ENCODE measurements at regions not wholly inside any gene's neighbourhood (a gene's known extent, or its start where the extent isn't known, plus 50 kb on each side); places are given as distances from the start of the nearest gene placed in this dataset.
A peak's percentile ranks its signal among the peaks of the same experiment; 100 is the strongest.

DNA sequence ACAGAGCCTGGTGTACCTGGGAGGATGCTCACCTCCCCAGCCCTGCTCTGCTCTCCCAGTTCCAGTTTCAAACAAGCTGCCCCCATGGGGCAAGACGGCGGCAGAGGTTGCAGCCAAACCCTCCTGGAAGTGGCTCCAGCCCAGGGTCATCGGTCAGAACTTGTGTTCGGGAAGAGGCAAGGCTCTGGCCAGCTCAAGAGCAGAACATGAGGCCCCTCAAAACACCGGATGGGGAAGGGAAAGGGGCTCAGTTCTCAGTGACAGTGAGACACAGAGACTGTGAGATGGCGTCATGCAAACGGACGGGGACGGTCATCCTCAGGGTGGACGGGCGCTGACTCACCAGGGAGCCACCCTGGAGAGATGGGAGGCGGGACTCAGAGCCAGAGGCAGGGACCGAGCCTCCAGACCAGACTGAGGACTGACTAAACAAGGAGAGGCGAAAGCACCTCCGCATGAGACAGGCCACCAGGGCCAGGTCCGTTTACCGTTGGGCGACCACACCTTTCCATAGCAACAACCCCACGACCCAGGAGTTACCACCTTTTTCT is 63.9 kb upstream of the GALNT9 start:
- TF ChIP-seq, protein P1, sequence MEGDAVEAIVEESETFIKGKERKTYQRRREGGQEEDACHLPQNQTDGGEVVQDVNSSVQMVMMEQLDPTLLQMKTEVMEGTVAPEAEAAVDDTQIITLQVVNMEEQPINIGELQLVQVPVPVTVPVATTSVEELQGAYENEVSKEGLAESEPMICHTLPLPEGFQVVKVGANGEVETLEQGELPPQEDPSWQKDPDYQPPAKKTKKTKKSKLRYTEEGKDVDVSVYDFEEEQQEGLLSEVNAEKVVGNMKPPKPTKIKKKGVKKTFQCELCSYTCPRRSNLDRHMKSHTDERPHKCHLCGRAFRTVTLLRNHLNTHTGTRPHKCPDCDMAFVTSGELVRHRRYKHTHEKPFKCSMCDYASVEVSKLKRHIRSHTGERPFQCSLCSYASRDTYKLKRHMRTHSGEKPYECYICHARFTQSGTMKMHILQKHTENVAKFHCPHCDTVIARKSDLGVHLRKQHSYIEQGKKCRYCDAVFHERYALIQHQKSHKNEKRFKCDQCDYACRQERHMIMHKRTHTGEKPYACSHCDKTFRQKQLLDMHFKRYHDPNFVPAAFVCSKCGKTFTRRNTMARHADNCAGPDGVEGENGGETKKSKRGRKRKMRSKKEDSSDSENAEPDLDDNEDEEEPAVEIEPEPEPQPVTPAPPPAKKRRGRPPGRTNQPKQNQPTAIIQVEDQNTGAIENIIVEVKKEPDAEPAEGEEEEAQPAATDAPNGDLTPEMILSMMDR (IDR thresholded peaks at IDR 0.05; ENCODE audit: unreplicated experiment): no peak
- H3K27me3 Mint-ChIP-seq (ENCODE audit: unreplicated experiment): peaks cover 96% of the 10 kb centered on the region
- peaks cover 8% of the 10 kb centered on the region for H3K36me3 Mint-ChIP-seq (ENCODE audit: insufficient read depth, unreplicated experiment)
- intact Hi-C loops (cut with micrococcal nuclease; ENCODE audit: unreplicated experiment): no loop called here
- peak overlapping the region; percentile 44 for H3K27ac Mint-ChIP-seq (ENCODE audit: unreplicated experiment)
- peaks cover 28% of the 10 kb centered on the region for H3K4me1 Mint-ChIP-seq (ENCODE audit: low read depth, unreplicated experiment)
- BruUV-seq (replicated peaks): no TSS peak
- H3K4me3 Mint-ChIP-seq (ENCODE audit: low read depth, unreplicated experiment): peak overlapping the region; percentile 36
- CTCF ChIA-PET: interaction anchor here (0.6 kb wide), 1 partner anchor 136 kb away, joined by 4 read pairs; no protein-coding TSS in a partner anchor
- peak; percentile 68 for DNase-seq
- H3K9me3 Mint-ChIP-seq (ENCODE audit: low read depth, unreplicated experiment): no peaks in the 10 kb centered on the region

DNA sequence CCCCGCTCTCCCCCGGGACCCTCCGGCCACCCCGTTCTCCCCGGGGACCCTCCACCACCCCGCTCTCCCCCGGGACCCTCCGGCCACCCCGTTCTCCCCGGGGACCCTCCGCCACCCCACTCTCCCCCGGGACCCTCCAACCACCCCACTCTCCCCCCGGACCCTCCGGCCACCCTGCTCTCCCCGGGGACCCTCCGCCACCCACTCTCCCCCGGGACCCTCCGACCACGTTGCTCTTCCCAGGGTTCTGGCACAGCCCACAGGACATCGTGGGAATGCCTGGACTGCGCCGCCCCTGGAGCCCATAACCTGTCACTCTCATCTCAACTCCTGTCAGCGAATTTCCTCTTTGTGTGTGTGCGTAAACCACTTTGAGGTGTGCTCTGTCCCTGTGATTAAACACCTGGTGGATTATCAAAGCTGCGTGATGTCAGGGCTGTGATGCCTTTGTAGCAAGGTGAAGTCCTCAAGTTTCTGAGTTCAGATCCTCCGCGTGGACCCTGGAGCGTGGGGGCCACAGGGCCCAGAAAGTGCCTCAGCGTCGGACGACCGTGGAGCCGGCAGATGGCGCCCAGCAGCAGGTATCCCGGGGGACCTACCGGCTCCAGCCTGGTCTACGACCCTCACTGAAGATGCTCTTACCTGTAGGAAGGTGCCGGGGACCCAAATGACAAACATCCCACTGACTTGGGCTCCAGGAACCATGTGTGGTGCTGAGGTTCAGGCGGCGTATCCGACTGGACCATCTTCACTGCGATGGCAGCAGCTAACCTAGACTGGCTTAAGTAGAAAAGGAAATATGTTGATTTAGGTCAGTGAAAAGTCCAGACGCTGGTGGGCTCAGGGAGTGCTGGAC is 63.2 kb upstream of the GALNT9 start:
- Mint-ChIP-seq H3K4me3 (ENCODE audit: low read depth, unreplicated experiment) (peak overlapping the region; percentile 36), H3K36me3 (ENCODE audit: insufficient read depth, unreplicated experiment) (peaks cover 8% of the 10 kb centered on the region), H3K4me1 (ENCODE audit: low read depth, unreplicated experiment) (peaks cover 28% of the 10 kb centered on the region), H3K27me3 (ENCODE audit: unreplicated experiment) (peaks cover 96% of the 10 kb centered on the region), H3K27ac (ENCODE audit: unreplicated experiment) (peak overlapping the region; percentile 44), H3K9me3 (ENCODE audit: low read depth, unreplicated experiment) (no peaks in the 10 kb centered on the region)
- CTCF ChIA-PET: interaction anchor here (0.6 kb wide), 1 partner anchor 135 kb away, joined by 4 read pairs; no protein-coding TSS in a partner anchor
- DNase-seq: no peak
- intact Hi-C loops (cut with micrococcal nuclease; ENCODE audit: unreplicated experiment): no loop called here
- TF ChIP-seq, protein P1 (IDR thresholded peaks at IDR 0.05; ENCODE audit: unreplicated experiment): no peak
- BruUV-seq (replicated peaks): no TSS peak

DNA sequence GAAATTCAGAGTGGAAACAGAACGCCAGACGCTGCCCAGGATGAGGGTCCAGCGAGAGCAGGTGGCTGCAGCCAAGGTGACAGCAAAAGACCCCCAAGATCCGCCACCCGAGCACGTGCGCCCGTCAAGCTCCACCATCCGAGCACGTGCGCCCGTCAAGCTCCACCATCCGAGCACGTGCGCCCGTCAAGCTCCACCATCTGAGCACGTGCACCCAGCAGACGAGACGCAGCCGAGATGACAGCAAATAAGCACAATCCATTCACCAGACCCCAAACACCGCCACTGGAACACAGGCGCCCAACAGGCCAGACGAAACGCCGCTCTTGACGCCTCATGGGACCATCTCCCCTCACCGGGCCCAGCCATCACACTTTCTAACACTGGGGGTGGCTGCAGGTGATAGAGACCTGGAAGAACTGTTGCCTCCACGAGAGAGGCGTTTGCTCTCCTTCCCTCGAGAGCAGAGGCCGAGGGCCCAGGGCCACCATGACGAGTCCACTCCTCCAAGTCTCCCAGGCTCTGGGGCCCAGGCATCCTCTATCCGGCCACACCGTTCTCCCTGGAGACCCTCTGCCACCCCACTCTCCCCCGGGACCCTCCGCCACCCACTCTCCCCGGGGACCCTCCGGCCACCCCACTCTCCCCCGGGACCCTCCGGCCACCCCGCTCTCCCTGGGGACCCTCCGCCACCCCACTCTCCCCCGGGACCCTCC is 62.1 kb upstream of the GALNT9 start:
- Mint-ChIP-seq H3K4me3 (ENCODE audit: low read depth, unreplicated experiment) (no peak overlapping the region), H3K27me3 (ENCODE audit: unreplicated experiment) (peaks cover 96% of the 10 kb centered on the region), H3K36me3 (ENCODE audit: insufficient read depth, unreplicated experiment) (peaks cover 8% of the 10 kb centered on the region), H3K9me3 (ENCODE audit: low read depth, unreplicated experiment) (no peaks in the 10 kb centered on the region), H3K4me1 (ENCODE audit: low read depth, unreplicated experiment) (peaks cover 24% of the 10 kb centered on the region), H3K27ac (ENCODE audit: unreplicated experiment) (no peak overlapping the region)
- BruUV-seq (replicated peaks): no TSS peak
- DNase-seq: no peak
- intact Hi-C loops (cut with micrococcal nuclease; ENCODE audit: unreplicated experiment): no loop called here
- CTCF ChIA-PET: no interaction called here
- TF ChIP-seq, protein P1 (IDR thresholded peaks at IDR 0.05; ENCODE audit: unreplicated experiment): no peak

DNA sequence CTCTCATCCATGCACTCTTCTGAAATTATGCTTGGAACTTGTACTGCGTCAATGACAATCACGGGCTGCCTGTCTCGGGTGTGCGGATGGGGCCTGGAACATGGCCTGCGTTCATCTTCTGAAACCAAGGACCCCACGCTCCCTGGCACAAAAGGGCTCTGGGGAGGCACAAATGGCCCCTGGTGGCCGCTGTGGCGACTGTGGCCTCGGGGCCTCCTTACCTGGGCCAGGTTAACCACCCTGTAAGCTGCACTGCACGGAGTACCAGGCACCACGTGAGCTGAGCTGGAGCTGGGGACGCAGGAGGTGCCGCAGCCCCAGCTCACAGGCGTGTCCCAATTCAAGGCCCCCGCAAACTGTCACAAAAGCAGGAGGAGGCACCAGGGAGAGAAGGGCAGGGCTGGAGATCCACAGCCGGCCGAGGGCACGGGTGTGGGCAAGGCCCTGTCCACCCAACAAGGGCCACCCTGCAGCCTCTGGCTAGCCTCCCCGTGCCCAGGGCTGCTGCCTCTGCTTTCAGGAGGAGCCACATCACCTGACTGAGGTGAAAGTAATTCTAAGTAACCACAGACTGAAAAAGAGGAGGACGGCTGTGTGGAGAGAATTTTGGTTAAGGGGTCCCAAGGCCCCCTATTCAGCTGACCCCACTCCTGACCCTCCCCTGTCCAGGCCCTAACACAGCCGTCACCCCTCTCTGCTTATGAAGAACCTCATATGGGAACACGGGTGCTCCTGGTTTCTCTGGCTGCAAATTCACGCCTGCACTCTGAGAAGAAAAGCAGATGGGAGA is 61.1 kb upstream of the GALNT9 start:
- intact Hi-C loops (cut with micrococcal nuclease; ENCODE audit: unreplicated experiment): no loop called here
- DNase-seq: no peak
- BruUV-seq (replicated peaks): no TSS peak
- no peak overlapping the region for H3K4me3 Mint-ChIP-seq (ENCODE audit: low read depth, unreplicated experiment)
- TF ChIP-seq, protein P1 (IDR thresholded peaks at IDR 0.05; ENCODE audit: unreplicated experiment): no peak
- CTCF ChIA-PET: no interaction called here
- H3K36me3 Mint-ChIP-seq (ENCODE audit: insufficient read depth, unreplicated experiment): peaks cover 8% of the 10 kb centered on the region
- peaks cover 20% of the 10 kb centered on the region for H3K4me1 Mint-ChIP-seq (ENCODE audit: low read depth, unreplicated experiment)
- no peaks in the 10 kb centered on the region for H3K9me3 Mint-ChIP-seq (ENCODE audit: low read depth, unreplicated experiment)
- peaks cover 91% of the 10 kb centered on the region for H3K27me3 Mint-ChIP-seq (ENCODE audit: unreplicated experiment)
- no peak overlapping the region for H3K27ac Mint-ChIP-seq (ENCODE audit: unreplicated experiment)

All from Calu3 (cell line).